H1 (cell line): ENCODE measurements at regions not wholly inside any gene's neighbourhood (a gene's known extent, or its start where the extent isn't known, plus 50 kb on each side); places are given as distances from the start of the nearest gene placed in this dataset.

Experiments used
- BCL11A ChIP-seq, 2 experiments: IDR thresholded peaks; one replicate each; pipeline ENCODE4 v1.6.1; 2011; ENCODE audit warnings: low read depth in 2 of 2, low read length in 2 of 2, mild to moderate bottlenecking in 2 of 2
- HDAC6 ChIP-seq: IDR thresholded peaks from one replicate; pipeline ENCODE4 v1.7.1; 2012; ENCODE audit warnings: low read depth, mild to moderate bottlenecking, inconsistent platforms, low read length, moderate library complexity
- MAFK ChIP-seq: IDR thresholded peaks from 2 replicates; pipeline ENCODE4 v1.6.1; 2012; ENCODE audit warnings: low read depth, mild to moderate bottlenecking, improper control_type of control experiment, low read length
- POLR2AphosphoS5 ChIP-seq: IDR thresholded peaks from 2 replicates; pipeline ENCODE4 v1.6.1; 2011; ENCODE audit warnings: low read depth, low read length

GRCh38 chr1:4330805-4331766 is 323.3 kb upstream of the AJAP1 start (continued):
- TF ChIP-seq BCL11A (IDR thresholded peaks at IDR 0.05; ENCODE audit: low read depth in 2 of 2, low read length in 2 of 2), result no peak
- no peak for TF ChIP-seq HDAC6
- TF ChIP-seq MAFK, result no peak
- TF ChIP-seq POLR2AphosphoS5, result no peak
- TF ChIP-seq, all 59 proteins: peak for 0
